Esophagus squamous epithelium (tissue), 5 donors: ENCODE measurements at regions not wholly inside any gene's neighbourhood (a gene's known extent, or its start where the extent isn't known, plus 50 kb on each side); places are given as distances from the start of the nearest gene placed in this dataset.

ENCODE experiments used
- DNase-seq: peaks from one replicate; lab custom pipeline; 2025; lab: John Stamatoyannopoulos, UW
- H3K27ac ChIP-seq, 4 donors: fragments of 200-600 bp; sonication (generic); one replicate each; pipeline ENCODE4 v1.5.1; 2016 to 2019; ENCODE audit warnings: mild to moderate bottlenecking in 1 of 4
- H3K27me3 ChIP-seq, 4 donors: fragments of 200-600 bp; sonication (generic); 1 replicate in 3 of 4; 2 replicates in 1 of 4; pipeline versions ENCODE4 v1.5.1 to v1.6.0; 2017 to 2021; ENCODE audit warnings: antibody characterized with exemption in 1 of 4
- H3K36me3 ChIP-seq, 3 donors: fragments of 200-600 bp; sonication (generic); one replicate each; pipeline ENCODE4 v1.5.1; 2016 to 2019
- H3K4me1 ChIP-seq, 3 donors: fragments of 200-600 bp; sonication (generic); one replicate each; pipeline ENCODE4 v1.5.1; 2017 to 2019
- H3K4me3 ChIP-seq, 4 donors: fragments of 200-600 bp; sonication (generic); 1 replicate in 3 of 4; 2 replicates in 1 of 4; pipeline ENCODE4 v1.5.1; 2016 to 2019; ENCODE audit warnings: mild to moderate bottlenecking in 2 of 4, moderate library complexity in 1 of 4
- H3K9me3 ChIP-seq, 3 donors: fragments of 200-600 bp; sonication (generic); one replicate each; pipeline ENCODE4 v1.5.1; 2016 to 2019
- CTCF ChIP-seq, 6 experiments: fragments of 450-650 bp in 4 of 6; fragments of 200-600 bp in 2 of 6; sonication (generic) in 2 of 6; IDR thresholded peaks; one replicate each; pipeline ENCODE4 v1.5.1; 2016 to 2019; ENCODE audit warnings: antibody characterized with exemption in 6 of 6, mild to moderate bottlenecking in 4 of 6, moderate library complexity in 4 of 6
- POLR2A ChIP-seq, 4 donors: fragments of 450-650 bp; IDR thresholded peaks; one replicate each; pipeline ENCODE4 v1.6.1; 2017; ENCODE audit warnings: antibody characterized with exemption in 4 of 4, mild to moderate bottlenecking in 4 of 4, moderate library complexity in 3 of 4
- WGBS, 2 donors: methylation state at CpG; one replicate each; pipeline ENCODE4 v1.1.5; 2018; 5-methylcytosine and 5-hydroxymethylcytosine counted together
- intact Hi-C: fragments of 100-400 bp; cut with DNase I; formaldehyde crosslinking; loops from one replicate; pipeline ENCODE4 v1.15.0; 2022
- donor health status: DM: yes; HTN: yes; CAD: no.

GRCh38 chr6:122202576-122203137, 196.8 kb upstream of the HSF2 start:
- no peaks in the 10 kb centered on the region for H3K36me3 ChIP-seq
- H3K27me3 ChIP-seq = no peaks in the 10 kb centered on the region
- H3K9me3 ChIP-seq = no peaks in the 10 kb centered on the region
- no peak overlapping the region for H3K4me3 ChIP-seq
- H3K4me1 ChIP-seq = peaks cover 0 to 5% (median 0%) of the 10 kb centered on the region in 3 donors
- no peak for DNase-seq
- intact Hi-C loops = no loop called here
- TF ChIP-seq CTCF (IDR thresholded peaks at IDR 0.05) = no peak
- no peak for TF ChIP-seq POLR2A (IDR thresholded peaks at IDR 0.05)
- H3K27ac ChIP-seq = no peak overlapping the region
- WGBS, 2 donors = 79 to 89% methylated on average over 8 of the region's 8 CpGs

GRCh38 chr6:122207061-122207460, 192.4 kb upstream of the HSF2 start:
- no peaks in the 10 kb centered on the region for H3K27me3 ChIP-seq
- no peak overlapping the region for H3K4me3 ChIP-seq
- TF ChIP-seq CTCF (IDR thresholded peaks at IDR 0.05) (no peak), POLR2A (IDR thresholded peaks at IDR 0.05) (no peak)
- WGBS, 2 donors = 74 to 81% methylated on average over 2 of the region's 2 CpGs
- H3K36me3 ChIP-seq = no peaks in the 10 kb centered on the region
- intact Hi-C loops = no loop called here
- DNase-seq = no peak
- H3K4me1 ChIP-seq = no peaks in the 10 kb centered on the region
- H3K27ac ChIP-seq = no peak overlapping the region
- no peaks in the 10 kb centered on the region for H3K9me3 ChIP-seq

GRCh38 chr6:122207794-122208193, 191.7 kb upstream of the HSF2 start:
- TF ChIP-seq CTCF (IDR thresholded peaks at IDR 0.05) (no peak), POLR2A (IDR thresholded peaks at IDR 0.05) (no peak)
- H3K9me3 ChIP-seq = no peaks in the 10 kb centered on the region
- no peak overlapping the region for H3K4me3 ChIP-seq
- no peak overlapping the region for H3K27ac ChIP-seq
- DNase-seq = no peak
- H3K4me1 ChIP-seq = no peaks in the 10 kb centered on the region
- H3K36me3 ChIP-seq = no peaks in the 10 kb centered on the region
- intact Hi-C loops = no loop called here
- no peaks in the 10 kb centered on the region for H3K27me3 ChIP-seq

- Histone ChIP-seq H3K4me1 (no peaks in the 10 kb centered on the region), H3K27me3 (no peaks in the 10 kb centered on the region), H3K9me3 (no peaks in the 10 kb centered on the region), H3K36me3 (no peaks in the 10 kb centered on the region), H3K4me3 (no peak overlapping the region), H3K27ac (no peak overlapping the region)
- WGBS, 2 donors = 44 to 58% methylated on average over 3 of the region's 3 CpGs
- intact Hi-C loops = no loop called here
- TF ChIP-seq POLR2A (IDR thresholded peaks at IDR 0.05) = no peak
- no peak for TF ChIP-seq CTCF (IDR thresholded peaks at IDR 0.05)
- DNase-seq = no peak
Measured at GRCh38 chr6:122214605-122215318, 184.7 kb upstream of the HSF2 start.

- no peaks in the 10 kb centered on the region for H3K9me3 ChIP-seq
- no peak overlapping the region for H3K4me3 ChIP-seq
- 43 to 45% methylated on average over 2 of the region's 2 CpGs for WGBS, 2 donors
- TF ChIP-seq POLR2A (IDR thresholded peaks at IDR 0.05) = no peak
- TF ChIP-seq CTCF (IDR thresholded peaks at IDR 0.05) = no peak
- H3K27me3 ChIP-seq = no peaks in the 10 kb centered on the region
- no peak for DNase-seq
- no peaks in the 10 kb centered on the region for H3K4me1 ChIP-seq
- H3K36me3 ChIP-seq = no peaks in the 10 kb centered on the region
- intact Hi-C loops = no loop called here
- H3K27ac ChIP-seq = no peak overlapping the region
Measured at GRCh38 chr6:122220254-122220653, 179.2 kb upstream of the HSF2 start.
